Activated CD8-positive, alpha-beta memory T cell treated with anti-CD3 and anti-CD28 coated beads, Interleukin-2, amount 50 U/mL, for 1 hour (primary cell): ENCODE measurements at regions not wholly inside any gene's neighbourhood (a gene's known extent, or its start where the extent isn't known, plus 50 kb on each side); places are given as distances from the start of the nearest gene placed in this dataset.

Source experiments
- DNase-seq: peaks from one replicate; pipeline ENCODE4 v3.0.0-alpha.2; 2020; ENCODE audit errors: extremely low read depth

DNA sequence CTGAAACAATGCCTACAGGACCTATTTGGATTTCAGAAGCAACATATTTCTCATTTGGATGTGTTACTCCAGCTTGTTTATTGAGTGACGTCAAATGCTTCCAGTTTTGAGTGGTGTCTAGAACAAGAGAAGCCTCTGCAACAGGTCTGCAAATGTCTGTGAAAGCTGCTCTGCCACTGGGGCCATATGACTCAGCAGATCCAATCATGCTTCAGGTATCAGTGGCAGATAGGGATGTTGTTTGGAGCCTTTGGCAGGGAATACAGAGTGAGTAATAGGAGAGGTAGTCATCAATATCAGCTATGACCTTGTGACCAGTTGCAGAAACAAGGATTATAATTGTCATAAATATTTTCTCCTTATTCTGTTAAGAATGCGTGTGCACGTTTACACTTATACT, 141.1 kb upstream of the ZXDA start:
- no peak for DNase-seq

DNA sequence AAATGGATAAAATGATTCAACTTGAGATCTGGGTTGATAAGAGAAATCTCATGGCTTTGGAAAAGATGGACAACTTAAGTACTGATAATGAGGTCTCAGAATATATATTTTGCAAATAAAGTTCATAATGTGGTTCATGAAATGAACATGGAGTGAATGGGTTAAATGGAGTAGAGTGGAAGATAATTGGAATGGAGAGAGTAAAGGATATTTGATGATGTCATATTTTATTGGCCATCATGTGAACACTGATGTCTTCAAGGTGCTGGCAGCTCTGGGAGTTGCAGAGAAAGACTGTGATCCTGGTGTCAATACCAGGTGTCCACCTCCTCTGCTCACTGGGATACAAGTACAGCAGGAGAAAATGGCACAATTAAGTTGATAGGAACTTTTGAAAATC, 133.9 kb upstream of the ZXDA start:
- no peak for DNase-seq

DNA sequence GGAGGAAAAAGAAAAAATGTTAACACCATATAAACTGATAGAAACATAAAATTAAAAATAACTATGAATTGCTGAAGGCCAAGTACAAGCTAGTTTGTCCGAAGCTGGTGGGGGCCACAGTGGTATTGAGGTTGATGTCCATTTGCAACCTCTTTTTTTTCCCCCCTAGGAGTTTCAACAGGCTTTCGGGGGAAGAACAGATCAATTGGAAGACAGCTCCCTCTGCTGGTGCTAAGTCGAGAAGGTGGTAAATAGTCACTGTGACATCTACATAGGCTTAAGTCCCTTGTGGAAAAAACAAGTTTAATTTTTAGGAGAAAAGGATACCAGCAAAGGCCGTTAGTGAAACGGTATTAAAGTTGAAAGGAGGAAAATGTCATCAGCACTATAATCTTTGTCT, 115.7 kb upstream of the ZXDA start:
- DNase-seq, result peak; percentile 1

DNA sequence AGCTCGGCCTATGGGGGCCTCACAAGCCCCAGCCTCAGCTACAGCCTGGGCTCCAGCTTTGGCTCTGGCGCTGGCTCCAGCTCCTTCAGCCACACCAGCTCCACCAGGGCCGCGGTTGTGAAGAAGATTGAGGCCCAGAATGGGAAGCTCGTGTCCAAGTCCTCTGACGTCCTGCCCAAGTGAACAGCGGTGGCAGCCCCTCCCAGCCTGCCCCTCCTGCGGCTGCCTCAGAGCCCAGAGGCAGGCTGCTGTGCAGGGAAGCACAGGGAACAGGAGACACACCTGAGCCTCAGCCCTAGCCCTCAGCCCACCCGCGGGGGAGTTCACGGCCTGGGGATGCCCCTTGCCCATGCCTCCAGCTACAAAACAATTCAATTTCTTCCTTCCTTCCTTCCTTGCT, 75.7 kb upstream of the ZXDA start:
- DNase-seq, result no peak

DNA sequence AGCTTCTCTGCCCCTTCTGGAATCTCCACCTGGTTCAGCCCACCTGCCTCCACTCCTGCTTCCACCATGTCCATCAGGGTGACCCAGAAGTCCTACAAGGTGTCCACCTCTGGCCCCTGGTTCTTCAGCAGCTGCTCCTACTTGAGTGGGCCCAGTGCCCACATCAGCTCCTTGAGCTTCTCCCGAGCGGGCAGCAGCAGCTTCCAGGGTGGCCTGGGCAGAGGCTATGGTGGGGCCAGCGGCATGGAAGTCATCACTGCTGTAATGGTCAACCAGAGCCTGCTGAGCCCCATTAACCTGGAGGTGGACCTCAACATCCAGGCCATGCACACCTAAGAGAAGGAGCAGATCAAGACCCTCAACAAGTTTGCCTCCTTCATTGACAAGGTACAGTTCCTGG, 74.4 kb upstream of the ZXDA start:
- no peak for DNase-seq

DNA sequence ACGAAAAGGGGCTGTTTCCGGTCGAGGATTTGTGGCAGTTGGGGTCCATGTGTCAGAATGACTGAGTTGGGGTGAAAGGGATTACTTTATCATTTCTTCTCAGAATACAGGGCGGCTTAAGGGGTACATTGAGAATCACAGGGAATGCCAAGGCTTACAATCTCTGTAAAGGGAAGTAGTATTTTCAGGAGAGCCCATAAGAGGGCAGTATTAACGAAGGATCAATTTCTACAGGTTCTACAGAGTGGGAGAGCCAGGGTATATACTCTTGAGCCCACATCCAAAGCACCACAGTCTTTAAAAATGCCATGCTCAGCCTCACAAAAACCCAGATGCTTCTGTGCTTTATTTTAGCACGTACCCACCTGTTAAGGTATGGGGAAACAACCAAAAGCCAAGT, 67.7 kb upstream of the ZXDA start:
- no peak for DNase-seq

DNA sequence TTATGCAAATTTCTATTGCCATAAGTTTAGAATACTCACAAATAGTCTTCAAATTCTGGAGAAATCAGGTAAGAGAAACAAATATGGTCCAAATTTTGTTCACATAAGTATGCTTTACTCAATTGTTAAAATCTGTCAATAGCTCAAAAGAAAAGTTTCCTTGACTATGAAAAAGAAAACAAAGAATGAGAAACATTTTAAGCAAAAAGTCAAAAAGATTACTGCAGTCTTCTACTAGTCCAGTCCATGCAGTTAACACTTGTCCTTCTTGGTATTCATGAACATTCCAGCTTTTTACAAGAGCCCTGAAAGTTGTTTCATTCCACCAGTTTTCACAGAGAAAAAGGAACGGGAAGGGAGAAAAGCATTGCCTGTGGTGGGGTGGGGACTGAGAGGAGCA, 54.7 kb upstream of the ZXDA start:
- DNase-seq, result no peak
